Mesenchymal stem cell (in vitro differentiated cells and primary cell): ENCODE measurements at regions not wholly inside any gene's neighbourhood (a gene's known extent, or its start where the extent isn't known, plus 50 kb on each side); places are given as distances from the start of the nearest gene placed in this dataset.
"Not testable (repeated sequence)": the region's sequence is repeated elsewhere in the genome, so short reads cannot be mapped to it uniquely, and the experiment has no call there.

Experiments
- DNase-seq: peaks from one replicate; pipeline ENCODE4 v3.0.0-alpha.2; 2013
- H2AFZ ChIP-seq: one replicate; pipeline ENCODE4 v1.6.1; 2013; ENCODE audit warnings: low read depth, mild to moderate bottlenecking, control low read depth, inconsistent platforms, low read length, moderate library complexity
- H2AK5ac ChIP-seq: 2 replicates; pipeline ENCODE4 v1.6.1; 2013; ENCODE audit warnings: low read length, moderate library complexity, mild to moderate bottlenecking, inconsistent platforms; ENCODE audit not compliant: severe bottlenecking
- H2BK120ac ChIP-seq: one replicate; pipeline ENCODE4 v1.6.1; 2013; ENCODE audit warnings: low read depth, mild to moderate bottlenecking, inconsistent platforms, low read length, moderate library complexity
- H2BK12ac ChIP-seq, 2 experiments: one replicate each; pipeline ENCODE4 v1.6.1; 2013; ENCODE audit warnings: inconsistent platforms in 2 of 2, low read length in 2 of 2, mild to moderate bottlenecking in 2 of 2, moderate library complexity in 2 of 2, control low read depth in 1 of 2
- H2BK15ac ChIP-seq: one replicate; pipeline ENCODE4 v1.6.1; 2013; ENCODE audit warnings: mild to moderate bottlenecking, low read depth, inconsistent platforms; ENCODE audit not compliant: poor library complexity, severe bottlenecking
- H2BK5ac ChIP-seq: 2 replicates; pipeline ENCODE4 v1.6.1; 2013; ENCODE audit warnings: low read depth, mild to moderate bottlenecking, low read length, control low read depth, inconsistent platforms; ENCODE audit not compliant: poor library complexity, severe bottlenecking
- H3K14ac ChIP-seq, 2 experiments: one replicate each; pipeline ENCODE4 v1.6.1; 2013; ENCODE audit warnings: inconsistent platforms in 2 of 2, low read length in 2 of 2, control low read depth in 1 of 2, mild to moderate bottlenecking in 1 of 2, moderate library complexity in 1 of 2
- H3K18ac ChIP-seq, 2 experiments: one replicate each; pipeline ENCODE4 v1.6.1; 2013; ENCODE audit warnings: inconsistent platforms in 2 of 2, low read length in 2 of 2, control low read depth in 1 of 2, low read depth in 1 of 2, mild to moderate bottlenecking in 1 of 2
- H3K23ac ChIP-seq, 2 experiments: one replicate each; pipeline ENCODE4 v1.6.1; 2013; ENCODE audit warnings: inconsistent platforms in 2 of 2, low read length in 2 of 2, mild to moderate bottlenecking in 2 of 2, moderate library complexity in 2 of 2, control low read depth in 1 of 2
- H3K27ac ChIP-seq: 2 replicates; pipeline ENCODE4 v1.5.1; 2013; ENCODE audit warnings: mild to moderate bottlenecking, moderate library complexity, low read length, control low read depth, inconsistent platforms; ENCODE audit not compliant: poor library complexity, severe bottlenecking
- H3K27me3 ChIP-seq, 2 experiments: 2 replicates each; pipeline versions ENCODE4 v1.6.1 to v1.7.0; 2013; ENCODE audit warnings: low read length in 2 of 2, mild to moderate bottlenecking in 2 of 2, moderate library complexity in 2 of 2, control low read depth in 1 of 2, inconsistent platforms in 1 of 2; ENCODE audit not compliant: control insufficient read depth in 1 of 2, insufficient read depth in 1 of 2
- H3K36me3 ChIP-seq, 2 experiments: 2 replicates each; pipeline versions ENCODE4 v1.6.1 to v1.7.0; 2013; ENCODE audit warnings: low read length in 2 of 2, control low read depth in 1 of 2, inconsistent platforms in 1 of 2, low read depth in 1 of 2, mild to moderate bottlenecking in 1 of 2; ENCODE audit not compliant: insufficient read depth in 2 of 2, control insufficient read depth in 1 of 2
- H3K4ac ChIP-seq, 2 experiments: one replicate each; pipeline ENCODE4 v1.6.1; 2013; ENCODE audit warnings: inconsistent platforms in 2 of 2, low read length in 2 of 2, mild to moderate bottlenecking in 2 of 2, moderate library complexity in 2 of 2, control low read depth in 1 of 2, low read depth in 1 of 2
- H3K4me1 ChIP-seq: 2 replicates; pipeline ENCODE4 v1.6.1; 2013; ENCODE audit warnings: low read depth, low read length, control low read depth; ENCODE audit not compliant: control insufficient read depth, insufficient read depth
- H3K4me2 ChIP-seq: 2 replicates; pipeline ENCODE4 v1.6.1; 2013; ENCODE audit warnings: low read length, mild to moderate bottlenecking, inconsistent platforms; ENCODE audit not compliant: poor library complexity, severe bottlenecking
- H3K4me3 ChIP-seq, 2 experiments: 2 replicates each; pipeline versions ENCODE4 v1.5.1 to v1.7.0; 2013; ENCODE audit warnings: low read length in 2 of 2, mild to moderate bottlenecking in 2 of 2, control low read depth in 1 of 2, low read depth in 1 of 2; ENCODE audit not compliant: insufficient read depth in 1 of 2
- H3K79me1 ChIP-seq: replicated peaks from 2 replicates; pipeline ENCODE4 v1.6.1; 2013; ENCODE audit warnings: mild to moderate bottlenecking, control low read depth, low read length, inconsistent platforms; ENCODE audit not compliant: poor library complexity, severe bottlenecking
- H3K9ac ChIP-seq: 2 replicates; pipeline ENCODE4 v1.7.0; 2013; ENCODE audit warnings: mild to moderate bottlenecking, low read length, moderate library complexity
- H3K9me3 ChIP-seq: 2 replicates; pipeline ENCODE4 v1.7.0; 2013; ENCODE audit warnings: mild to moderate bottlenecking, low read length; ENCODE audit not compliant: control insufficient read depth
- H4K8ac ChIP-seq: one replicate; pipeline ENCODE4 v1.6.1; 2013; ENCODE audit warnings: inconsistent platforms, mild to moderate bottlenecking, low read length, moderate library complexity
- H4K91ac ChIP-seq: one replicate; pipeline ENCODE4 v1.6.1; 2013; ENCODE audit warnings: mild to moderate bottlenecking, low read length, inconsistent platforms
- WGBS: methylation state at CpG from one replicate; pipeline ENCODE4 v1.1.7; 2013; ENCODE audit warnings: mixed read lengths; 5-methylcytosine and 5-hydroxymethylcytosine counted together

DNA sequence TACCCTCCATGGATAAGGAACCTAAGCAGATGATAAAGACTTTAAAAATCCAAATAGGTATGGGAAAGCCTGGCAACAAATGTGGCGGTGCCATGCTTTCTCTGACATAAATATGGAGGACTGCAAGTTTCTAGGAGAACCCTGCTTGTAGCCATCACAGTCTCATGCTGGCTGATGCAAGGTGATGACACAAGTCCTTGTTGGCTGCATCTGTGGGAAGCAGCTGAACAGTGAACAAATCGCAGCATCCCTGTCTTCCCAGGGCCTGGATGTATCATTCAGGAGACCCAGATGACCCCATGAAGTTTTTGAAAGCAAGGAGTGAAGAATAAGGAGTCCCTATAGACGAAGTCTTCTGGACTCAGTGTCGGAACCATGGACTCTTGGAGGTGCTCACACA lies 234.4 kb upstream of the HS3ST1 start:
- Histone ChIP-seq H4K8ac (no peak overlapping the region), H3K79me1 (no peaks in the 10 kb centered on the region), H3K9me3 (no peaks in the 10 kb centered on the region), H3K4ac (no peak overlapping the region), H3K4me3 (no peak overlapping the region), H3K9ac (no peak overlapping the region), H3K36me3 (no peaks in the 10 kb centered on the region), H2BK12ac (no peak overlapping the region), H3K4me2 (no peak overlapping the region), H3K27me3 (no peaks in the 10 kb centered on the region), H2AFZ (no peak overlapping the region), H3K4me1 (no peaks in the 10 kb centered on the region), H2BK15ac (no peak overlapping the region), H3K18ac (no peak overlapping the region), H2BK120ac (no peak overlapping the region), H4K91ac (no peak overlapping the region), H3K23ac (no peak overlapping the region), H2AK5ac (no peak overlapping the region), H3K27ac (no peak overlapping the region), H3K14ac (no peak overlapping the region), H2BK5ac (no peak overlapping the region)
- WGBS = 88% methylated on average over 4 of the region's 4 CpGs
- DNase-seq = no peak

GRCh38 chr4:11650801-11651596 lies 222.3 kb upstream of the HS3ST1 start:
- no peaks in the 10 kb centered on the region for H3K79me1 ChIP-seq
- no peak overlapping the region for H2AFZ ChIP-seq
- H2AK5ac ChIP-seq = no peak overlapping the region
- H2BK12ac ChIP-seq = no peak overlapping the region
- no peaks in the 10 kb centered on the region for H3K9me3 ChIP-seq
- DNase-seq = no peak
- no peak overlapping the region for H2BK15ac ChIP-seq
- H3K14ac ChIP-seq = no peak overlapping the region
- no peak overlapping the region for H3K23ac ChIP-seq
- H3K27me3 ChIP-seq = no peaks in the 10 kb centered on the region
- H2BK5ac ChIP-seq = no peak overlapping the region
- no peak overlapping the region for H3K27ac ChIP-seq
- H3K36me3 ChIP-seq = no peaks in the 10 kb centered on the region
- no peak overlapping the region for H4K91ac ChIP-seq
- no peak overlapping the region for H4K8ac ChIP-seq
- no peak overlapping the region for H3K4me3 ChIP-seq
- no peak overlapping the region for H3K18ac ChIP-seq
- H3K4me1 ChIP-seq = no peaks in the 10 kb centered on the region
- no peak overlapping the region for H2BK120ac ChIP-seq
- 92% methylated on average over 15 of the region's 19 CpGs for WGBS
- no peak overlapping the region for H3K4ac ChIP-seq
- no peak overlapping the region for H3K4me2 ChIP-seq
- no peak overlapping the region for H3K9ac ChIP-seq

GRCh38 chr4:11647433-11647832 lies 218.7 kb upstream of the HS3ST1 start:
- DNase-seq = no peak
- Histone ChIP-seq H3K4me2 (no peak overlapping the region), H2BK120ac (no peak overlapping the region), H3K79me1 (no peaks in the 10 kb centered on the region), H3K4me3 (no peak overlapping the region), H4K91ac (no peak overlapping the region), H3K27ac (no peak overlapping the region), H3K27me3 (no peaks in the 10 kb centered on the region), H3K36me3 (no peaks in the 10 kb centered on the region), H3K4ac (no peak overlapping the region), H4K8ac (no peak overlapping the region), H2BK15ac (no peak overlapping the region), H2BK12ac (no peak overlapping the region), H2BK5ac (no peak overlapping the region), H3K9ac (no peak overlapping the region), H3K4me1 (no peaks in the 10 kb centered on the region), H3K18ac (no peak overlapping the region), H3K9me3 (peaks cover 14% of the 10 kb centered on the region), H3K14ac (no peak overlapping the region), H3K23ac (no peak overlapping the region), H2AK5ac (no peak overlapping the region), H2AFZ (no peak overlapping the region)

DNA sequence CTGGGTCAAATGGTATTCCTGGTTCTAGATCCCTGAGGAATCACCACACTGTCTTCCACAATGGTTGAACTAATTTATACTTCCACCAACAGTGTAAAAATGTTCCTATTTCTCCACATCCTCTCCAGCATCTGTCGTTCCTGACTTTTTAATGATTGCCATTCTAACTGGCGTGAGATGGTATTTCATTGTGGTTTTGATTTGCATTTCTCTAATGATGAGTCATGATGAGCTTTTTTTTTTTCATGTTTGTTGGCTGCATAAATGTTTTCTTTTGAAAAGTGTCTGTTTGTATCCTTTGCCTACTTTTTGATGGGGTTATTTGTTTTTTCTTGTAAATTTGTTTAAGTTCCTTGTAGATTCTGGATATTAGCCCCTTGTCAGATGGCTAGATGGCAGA lies 214.4 kb upstream of the HS3ST1 start:
- peaks cover 23% of the 10 kb centered on the region for H3K9me3 ChIP-seq
- H2AFZ ChIP-seq, H3K27me3 ChIP-seq, H3K4me3 ChIP-seq, H4K8ac ChIP-seq, H2BK120ac ChIP-seq, H2AK5ac ChIP-seq, H3K36me3 ChIP-seq, H3K23ac ChIP-seq, H3K79me1 ChIP-seq, H4K91ac ChIP-seq, H3K4ac ChIP-seq, H3K18ac ChIP-seq, H3K4me1 ChIP-seq, H2BK12ac ChIP-seq, H2BK5ac ChIP-seq, H3K14ac ChIP-seq, H2BK15ac ChIP-seq, H3K9ac ChIP-seq, H3K27ac ChIP-seq, H3K4me2 ChIP-seq: not testable (repeated sequence)
- WGBS = 30% methylated on average over 2 of the region's 2 CpGs
- DNase-seq = peak; percentile 38
